NOMO-1 treated with DMSO at 0.1 percent for 48 hours (cell line): ENCODE measurements at regions not wholly inside any gene's neighbourhood (a gene's known extent, or its start where the extent isn't known, plus 50 kb on each side); places are given as distances from the start of the nearest gene placed in this dataset.
"Not testable (repeated sequence)": the region's sequence is repeated elsewhere in the genome, so short reads cannot be mapped to it uniquely, and the experiment has no call there.

Source experiments
- DNase-seq: peaks from one replicate; lab custom pipeline; 2025; ENCODE audit not compliant: unreplicated experiment; lab: John Stamatoyannopoulos, UW

GRCh38 chr6:26795474-26796307 lies 136.1 kb upstream of the ZNF322 start:
- not testable (repeated sequence) for DNase-seq

DNA sequence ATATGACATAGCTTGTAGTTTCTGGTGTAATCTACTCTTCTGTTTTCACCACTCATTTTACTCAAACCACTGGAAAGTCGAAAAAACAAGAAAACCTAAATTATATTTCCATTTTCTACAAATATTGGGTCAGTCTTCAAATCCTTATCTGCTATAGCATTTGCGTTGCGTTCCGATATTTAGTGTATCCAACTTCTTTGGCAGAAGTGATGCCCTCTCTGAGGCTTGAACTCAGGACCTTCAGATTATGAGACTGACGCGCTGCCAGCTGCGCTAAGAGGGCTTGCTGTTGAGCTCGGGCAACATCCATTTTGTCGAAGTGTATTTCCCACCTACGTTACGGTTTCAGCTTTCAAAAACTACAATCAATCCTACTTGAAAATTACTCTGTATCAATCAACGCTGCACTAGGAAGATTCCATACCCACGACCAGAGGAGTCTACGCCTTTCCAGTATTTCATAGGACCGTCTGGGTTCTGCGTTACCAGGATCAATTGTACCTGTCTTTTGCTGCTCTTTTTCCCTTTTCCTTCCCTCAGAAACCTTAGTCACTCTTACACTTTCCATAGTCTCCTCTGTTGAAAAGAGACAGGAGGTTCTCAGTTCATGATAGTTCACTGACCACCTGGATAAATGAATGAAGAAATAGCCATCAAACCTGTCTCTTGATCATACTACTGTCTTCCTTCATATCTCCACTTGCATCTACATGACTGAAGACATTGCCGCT lies 140.5 kb upstream of the ZNF322 start:
- DNase-seq = not testable (repeated sequence)

- DNase-seq = not testable (repeated sequence)
These were observed 144.2 kb upstream of the ZNF322 start for GRCh38 chr6:26803762-26804161.

- not testable (repeated sequence) for DNase-seq
These were observed 152.1 kb upstream of the ZNF322 start for GRCh38 chr6:26811486-26812116.

DNA sequence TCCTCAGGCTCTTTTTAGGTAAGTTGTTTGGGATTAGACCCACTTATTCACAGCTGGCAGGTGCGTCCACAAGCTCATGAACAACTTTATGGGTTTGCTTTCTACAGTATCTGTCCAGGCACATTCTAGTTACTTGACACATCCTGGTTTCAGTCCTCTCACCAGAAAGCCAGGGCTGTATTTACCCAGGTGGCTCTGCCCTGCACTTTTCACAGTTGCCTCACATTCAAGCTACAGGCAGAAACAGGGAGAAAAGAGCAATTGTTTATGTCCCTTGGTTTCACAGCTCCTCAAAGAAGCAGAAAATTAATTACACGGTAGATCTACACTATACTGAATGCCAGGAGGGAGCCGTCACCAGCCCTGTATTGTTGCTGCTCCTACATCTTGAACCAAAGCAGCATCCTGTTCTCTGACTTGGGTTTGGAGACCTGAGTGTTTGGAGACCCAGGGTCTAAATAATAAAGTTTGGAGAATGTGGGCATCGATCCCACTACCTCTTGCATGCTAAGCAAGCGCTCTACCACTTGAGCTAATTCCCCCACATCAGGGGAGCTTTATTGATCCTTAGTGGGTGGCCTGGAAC lies 159.2 kb upstream of the ZNF322 start:
- DNase-seq = not testable (repeated sequence)

- DNase-seq = not testable (repeated sequence)
These were observed 168.4 kb upstream of the ZNF322 start for GRCh38 chr6:26827965-26828364.

DNA sequence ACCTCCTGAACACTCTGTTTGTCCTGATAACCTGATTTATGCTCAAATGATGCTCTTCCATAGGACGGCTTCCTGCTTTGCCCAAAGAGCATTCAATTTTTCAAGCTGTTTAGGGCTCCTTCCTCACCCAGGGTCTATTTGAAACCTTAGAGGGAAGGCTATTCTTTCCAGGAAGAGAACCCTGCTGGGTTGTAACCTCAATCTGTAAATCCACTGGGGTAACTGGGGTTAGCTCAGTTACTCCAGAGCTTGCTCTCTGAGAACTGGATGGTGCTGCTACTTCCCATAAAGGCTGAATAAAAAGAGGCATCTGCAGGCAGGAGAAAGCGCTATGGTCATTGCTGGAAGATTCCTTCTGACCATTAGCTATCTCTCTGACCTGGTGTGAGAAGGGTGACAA lies 169.9 kb upstream of the ZNF322 start:
- DNase-seq = not testable (repeated sequence)

- not testable (repeated sequence) for DNase-seq
These were observed 171.4 kb upstream of the ZNF322 start for GRCh38 chr6:26830992-26831391.

GRCh38 chr6:26835707-26836106 lies 176.2 kb upstream of the ZNF322 start:
- DNase-seq = not testable (repeated sequence)

DNA sequence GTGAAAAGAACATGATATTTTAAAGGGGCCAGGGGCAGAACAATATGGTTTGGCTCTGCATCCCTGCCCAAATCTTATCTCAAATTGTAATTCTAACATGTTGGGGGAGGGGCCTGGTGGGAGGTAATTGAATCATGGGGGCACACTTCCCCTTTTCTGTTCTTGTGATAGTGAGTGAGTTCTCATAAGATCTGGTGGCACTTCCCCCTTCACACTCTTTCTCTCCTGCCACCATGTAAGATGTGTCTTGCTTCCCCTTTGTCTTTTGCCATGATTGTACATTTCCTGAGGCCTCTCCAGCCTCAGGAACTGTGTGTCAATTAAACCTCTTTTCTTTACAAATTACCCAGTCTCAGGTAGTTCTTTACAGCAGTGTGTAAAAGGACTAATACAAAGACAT lies 177.1 kb upstream of the ZNF322 start:
- not testable (repeated sequence) for DNase-seq

DNA sequence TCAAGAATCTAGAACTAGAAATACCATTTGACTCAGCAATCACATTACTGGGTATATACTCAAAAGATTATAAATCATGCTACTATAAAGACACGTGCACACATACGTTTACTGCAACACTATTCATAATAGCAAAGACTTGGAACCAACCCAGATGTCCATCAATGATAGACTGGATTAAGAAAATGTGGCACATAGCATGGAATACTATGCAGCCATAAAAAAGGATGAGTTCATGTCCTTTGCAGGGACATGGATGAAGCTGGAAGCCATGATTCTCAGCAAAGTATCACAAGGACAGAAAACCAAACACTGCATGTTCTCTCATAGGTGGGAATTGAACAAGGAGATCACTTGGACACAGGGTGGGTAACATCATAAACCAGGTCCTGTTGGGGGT lies 185.3 kb upstream of the ZNF322 start:
- not testable (repeated sequence) for DNase-seq

DNA sequence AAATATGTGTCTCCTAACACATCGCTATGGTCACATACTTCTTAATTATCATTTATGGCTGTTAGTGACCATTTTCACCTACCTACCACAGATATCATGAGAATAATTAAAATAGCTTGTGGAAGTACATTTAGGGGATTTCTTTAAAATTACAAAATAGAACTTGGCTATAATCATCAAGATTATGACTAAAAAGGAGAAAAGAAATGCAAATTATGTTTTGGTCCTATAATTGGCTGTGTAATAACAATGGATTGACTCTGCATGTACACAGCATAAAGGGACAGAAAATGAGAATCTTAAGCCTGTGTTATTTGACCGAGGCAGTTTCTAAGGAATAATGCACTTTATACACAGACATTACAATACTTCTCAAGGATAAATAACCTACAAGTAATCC lies 197.7 kb upstream of the ZNF322 start:
- DNase-seq = not testable (repeated sequence)

GRCh38 chr6:26859067-26859770 lies 199.7 kb upstream of the ZNF322 start:
- DNase-seq = not testable (repeated sequence)

DNA sequence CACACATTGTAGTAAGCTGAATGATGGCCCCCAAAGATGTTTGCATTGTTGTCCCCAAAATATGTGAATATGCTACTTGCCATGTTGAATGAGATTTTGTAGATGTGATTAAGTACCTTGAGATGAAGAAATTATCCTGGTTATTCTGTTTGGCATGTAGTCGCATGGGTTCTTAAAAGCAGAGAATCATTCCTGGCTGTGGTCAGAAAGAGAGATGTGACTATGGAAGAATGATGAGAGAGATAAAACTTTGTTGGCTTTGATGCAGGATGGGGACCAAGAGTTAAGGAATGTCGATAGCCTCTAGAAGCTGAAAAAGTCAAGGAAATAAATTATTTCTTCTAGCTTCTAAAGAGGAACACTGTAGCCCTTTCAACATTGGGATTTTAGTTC lies 200.2 kb upstream of the ZNF322 start:
- DNase-seq = not testable (repeated sequence)

- DNase-seq = not testable (repeated sequence)
These were observed 202.4 kb upstream of the ZNF322 start for GRCh38 chr6:26861913-26862312.

GRCh38 chr6:26863641-26864040 lies 204.1 kb upstream of the ZNF322 start:
- not testable (repeated sequence) for DNase-seq

DNA sequence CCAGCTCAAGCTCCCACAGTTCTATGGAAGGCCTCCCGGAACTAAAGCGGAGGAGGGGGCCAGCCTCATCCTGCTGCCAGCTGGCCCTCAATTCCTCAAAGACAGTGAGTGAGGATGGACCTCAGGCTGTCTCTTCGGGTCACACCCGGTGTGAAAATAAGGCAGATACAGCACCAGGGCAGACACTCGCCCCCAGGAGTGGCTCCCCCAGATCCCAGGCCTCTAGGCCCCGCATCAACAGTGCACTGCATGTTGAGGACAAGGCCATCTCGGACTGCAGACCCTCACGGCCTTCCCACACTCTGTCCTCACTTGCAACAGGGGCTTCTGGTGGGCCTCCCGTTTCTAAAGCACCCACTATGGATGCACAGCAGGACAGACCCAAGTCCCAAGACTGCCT lies 239.2 kb upstream of the ZNF322 start:
- not testable (repeated sequence) for DNase-seq

- DNase-seq = not testable (repeated sequence)
These were observed 264.7 kb upstream of the ZNF322 start for GRCh38 chr6:26924206-26924605.

GRCh38 chr6:26928190-26928589 lies 268.6 kb upstream of the ZNF322 start:
- DNase-seq = not testable (repeated sequence)

GRCh38 chr6:26937258-26937657 lies 277.7 kb upstream of the ZNF322 start:
- DNase-seq = not testable (repeated sequence)

DNA sequence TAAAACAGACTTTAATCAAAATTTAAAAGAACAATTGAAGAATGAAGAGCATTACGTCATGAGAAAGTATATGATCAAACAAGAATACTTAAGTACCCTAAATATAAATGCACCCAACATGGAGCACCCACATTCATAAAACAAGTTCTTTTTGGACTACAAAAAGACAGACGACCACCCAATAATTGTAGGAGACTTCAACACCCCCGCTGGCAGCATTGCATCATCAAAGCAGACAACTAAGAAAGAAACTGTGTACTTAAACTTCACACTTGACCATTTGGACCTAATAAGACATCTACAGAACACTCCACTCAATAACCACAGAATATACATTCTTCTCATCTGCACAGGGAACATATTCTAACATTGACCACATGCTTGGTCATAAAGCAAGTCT lies 291.7 kb upstream of the ZNF322 start:
- not testable (repeated sequence) for DNase-seq
